GM21515 (cell line): ENCODE measurements at regions not wholly inside any gene's neighbourhood (a gene's known extent, or its start where the extent isn't known, plus 50 kb on each side); places are given as distances from the start of the nearest gene placed in this dataset.
A peak's percentile ranks its signal among the peaks of the same experiment; 100 is the strongest.

ENCODE experiments used
- ATAC-seq: cut with Tn5 transposase; IDR thresholded peaks from one replicate; pipeline ENCODE4 v1.9.1; 2021; ENCODE audit not compliant: unreplicated experiment

- ATAC-seq = peak; percentile 69
Measured at GRCh38 chr3:130839813-130840212, 54.1 kb upstream of the ATP2C1 start.

GRCh38 chr3:130841357-130841756 lies 52.5 kb upstream of the ATP2C1 start:
- no peak for ATAC-seq

- no peak for ATAC-seq
Measured at GRCh38 chr3:130843441-130843840, 50.4 kb upstream of the ATP2C1 start.
